ENCODE measurements at regions not wholly inside any gene's neighbourhood (a gene's known extent, or its start where the extent isn't known, plus 50 kb on each side); places are given as distances from the start of the nearest gene placed in this dataset.

- peaks cover 9% of the 10 kb centered on the region for H3K27me3 Mint-ChIP-seq
- H3K27ac Mint-ChIP-seq = no peak overlapping the region
- H3K36me3 Mint-ChIP-seq (ENCODE audit: low read depth) = no peaks in the 10 kb centered on the region
- no peaks in the 10 kb centered on the region for H3K9me3 ChIP-seq (ENCODE audit: control insufficient read depth, low read length, poor library complexity, severe bottlenecking)
- ATAC-seq (no peak), DNase-seq (no peak)
- H3K4me3 Mint-ChIP-seq = no peak overlapping the region
- H3K4me1 Mint-ChIP-seq = no peaks in the 10 kb centered on the region
These were observed 119.8 kb upstream of the ATP8B1 start for GRCh38 chr18:57922885-57923284.

- H3K9me3 ChIP-seq (ENCODE audit: control insufficient read depth, low read length, poor library complexity, severe bottlenecking) = no peaks in the 10 kb centered on the region
- DNase-seq (no peak), ATAC-seq (no peak)
- Mint-ChIP-seq H3K4me3 (no peak overlapping the region), H3K27ac (no peak overlapping the region), H3K4me1 (peaks cover 1% of the 10 kb centered on the region), H3K36me3 (ENCODE audit: low read depth) (no peaks in the 10 kb centered on the region), H3K27me3 (peaks cover 9% of the 10 kb centered on the region)
These were observed 118.6 kb upstream of the ATP8B1 start for GRCh38 chr18:57921708-57922107.

GRCh38 chr18:57920036-57920435, 116.9 kb upstream of the ATP8B1 start:
- Mint-ChIP-seq H3K4me3 (no peak overlapping the region), H3K27ac (no peak overlapping the region), H3K36me3 (ENCODE audit: low read depth) (no peaks in the 10 kb centered on the region), H3K4me1 (peaks cover 5% of the 10 kb centered on the region), H3K27me3 (peaks cover 9% of the 10 kb centered on the region)
- ATAC-seq = no peak
- no peaks in the 10 kb centered on the region for H3K9me3 ChIP-seq (ENCODE audit: control insufficient read depth, low read length, poor library complexity, severe bottlenecking)
- DNase-seq = no peak

- Mint-ChIP-seq H3K27me3 (peaks cover 2% of the 10 kb centered on the region), H3K36me3 (ENCODE audit: low read depth) (no peaks in the 10 kb centered on the region), H3K27ac (no peak overlapping the region), H3K4me1 (peaks cover 5% of the 10 kb centered on the region), H3K4me3 (no peak overlapping the region)
- no peak for DNase-seq
- no peak for ATAC-seq
- no peaks in the 10 kb centered on the region for H3K9me3 ChIP-seq (ENCODE audit: control insufficient read depth, low read length, poor library complexity, severe bottlenecking)
These were observed 115.5 kb upstream of the ATP8B1 start for GRCh38 chr18:57918601-57919000.

- Mint-ChIP-seq H3K36me3 (ENCODE audit: low read depth) (no peaks in the 10 kb centered on the region), H3K4me1 (peaks cover 5% of the 10 kb centered on the region), H3K27ac (no peak overlapping the region), H3K4me3 (no peak overlapping the region), H3K27me3 (no peaks in the 10 kb centered on the region)
- DNase-seq (no peak), ATAC-seq (no peak)
- no peaks in the 10 kb centered on the region for H3K9me3 ChIP-seq (ENCODE audit: control insufficient read depth, low read length, poor library complexity, severe bottlenecking)
These were observed 113.6 kb upstream of the ATP8B1 start for GRCh38 chr18:57916684-57917083.

- ATAC-seq = no peak
- Mint-ChIP-seq H3K27ac (no peak overlapping the region), H3K4me1 (peaks cover 5% of the 10 kb centered on the region), H3K27me3 (no peaks in the 10 kb centered on the region), H3K4me3 (no peak overlapping the region), H3K36me3 (ENCODE audit: low read depth) (no peaks in the 10 kb centered on the region)
- no peak for DNase-seq
- no peaks in the 10 kb centered on the region for H3K9me3 ChIP-seq (ENCODE audit: control insufficient read depth, low read length, poor library complexity, severe bottlenecking)
These were observed 112.9 kb upstream of the ATP8B1 start for GRCh38 chr18:57915865-57916582.

GRCh38 chr18:57915248-57915647, 112.1 kb upstream of the ATP8B1 start:
- H3K4me1 Mint-ChIP-seq = peaks cover 5% of the 10 kb centered on the region
- ATAC-seq (no peak), DNase-seq (no peak)
- H3K36me3 Mint-ChIP-seq (ENCODE audit: low read depth) = no peaks in the 10 kb centered on the region
- no peaks in the 10 kb centered on the region for H3K27me3 Mint-ChIP-seq
- no peak overlapping the region for H3K27ac Mint-ChIP-seq
- H3K9me3 ChIP-seq (ENCODE audit: control insufficient read depth, low read length, poor library complexity, severe bottlenecking) = no peaks in the 10 kb centered on the region
- no peak overlapping the region for H3K4me3 Mint-ChIP-seq

- Mint-ChIP-seq H3K4me1 (peaks cover 5% of the 10 kb centered on the region), H3K36me3 (ENCODE audit: low read depth) (no peaks in the 10 kb centered on the region), H3K27me3 (peaks cover 2% of the 10 kb centered on the region), H3K27ac (no peak overlapping the region), H3K4me3 (no peak overlapping the region)
- ATAC-seq (no peak), DNase-seq (no peak)
- H3K9me3 ChIP-seq (ENCODE audit: control insufficient read depth, low read length, poor library complexity, severe bottlenecking) = no peaks in the 10 kb centered on the region
These were observed 110.6 kb upstream of the ATP8B1 start for GRCh38 chr18:57913686-57914085.

GRCh38 chr18:57910817-57911216, 107.7 kb upstream of the ATP8B1 start:
- Mint-ChIP-seq H3K27me3 (peaks cover 21% of the 10 kb centered on the region), H3K36me3 (ENCODE audit: low read depth) (no peaks in the 10 kb centered on the region), H3K27ac (no peak overlapping the region), H3K4me3 (no peak overlapping the region), H3K4me1 (peaks cover 1% of the 10 kb centered on the region)
- no peaks in the 10 kb centered on the region for H3K9me3 ChIP-seq (ENCODE audit: control insufficient read depth, low read length, poor library complexity, severe bottlenecking)
- DNase-seq (no peak), ATAC-seq (no peak)

GRCh38 chr18:57910134-57910533, 107.0 kb upstream of the ATP8B1 start:
- Mint-ChIP-seq H3K27ac (no peak overlapping the region), H3K4me3 (no peak overlapping the region)
- ATAC-seq = no peak

GRCh38 chr18:57909620-57910019, 106.5 kb upstream of the ATP8B1 start:
- Mint-ChIP-seq H3K27me3 (peaks cover 25% of the 10 kb centered on the region), H3K36me3 (ENCODE audit: low read depth) (no peaks in the 10 kb centered on the region), H3K4me3 (no peak overlapping the region), H3K27ac (no peak overlapping the region), H3K4me1 (no peaks in the 10 kb centered on the region)
- DNase-seq (no peak), ATAC-seq (no peak)
- no peaks in the 10 kb centered on the region for H3K9me3 ChIP-seq (ENCODE audit: control insufficient read depth, low read length, poor library complexity, severe bottlenecking)

More at GRCh38 chr18:57910134-57910533, 107.0 kb upstream of the ATP8B1 start:
- H3K36me3 Mint-ChIP-seq (ENCODE audit: low read depth) = no peaks in the 10 kb centered on the region
- no peaks in the 10 kb centered on the region for H3K9me3 ChIP-seq (ENCODE audit: control insufficient read depth, low read length, poor library complexity, severe bottlenecking)
- DNase-seq = no peak
- H3K4me1 Mint-ChIP-seq = no peaks in the 10 kb centered on the region
- H3K27me3 Mint-ChIP-seq = peaks cover 25% of the 10 kb centered on the region

GRCh38 chr18:57908092-57908491, 105.0 kb upstream of the ATP8B1 start:
- H3K4me3 Mint-ChIP-seq = no peak overlapping the region
- no peak for ATAC-seq
- peaks cover 25% of the 10 kb centered on the region for H3K27me3 Mint-ChIP-seq
- H3K4me1 Mint-ChIP-seq = no peaks in the 10 kb centered on the region
- no peaks in the 10 kb centered on the region for H3K36me3 Mint-ChIP-seq (ENCODE audit: low read depth)
- DNase-seq = no peak
- H3K27ac Mint-ChIP-seq = no peak overlapping the region
- H3K9me3 ChIP-seq (ENCODE audit: control insufficient read depth, low read length, poor library complexity, severe bottlenecking) = no peaks in the 10 kb centered on the region

- no peaks in the 10 kb centered on the region for H3K9me3 ChIP-seq (ENCODE audit: control insufficient read depth, low read length, poor library complexity, severe bottlenecking)
- no peak overlapping the region for H3K27ac Mint-ChIP-seq
- DNase-seq (no peak), ATAC-seq (no peak)
- no peaks in the 10 kb centered on the region for H3K4me1 Mint-ChIP-seq
- no peaks in the 10 kb centered on the region for H3K36me3 Mint-ChIP-seq (ENCODE audit: low read depth)
- peaks cover 27% of the 10 kb centered on the region for H3K27me3 Mint-ChIP-seq
- H3K4me3 Mint-ChIP-seq = no peak overlapping the region
These were observed 104.4 kb upstream of the ATP8B1 start for GRCh38 chr18:57907550-57907949.

- no peaks in the 10 kb centered on the region for H3K9me3 ChIP-seq (ENCODE audit: control insufficient read depth, low read length, poor library complexity, severe bottlenecking)
- no peak for ATAC-seq
- H3K4me1 Mint-ChIP-seq = no peaks in the 10 kb centered on the region
- no peak overlapping the region for H3K4me3 Mint-ChIP-seq
- H3K27me3 Mint-ChIP-seq = peaks cover 31% of the 10 kb centered on the region
- H3K27ac Mint-ChIP-seq = no peak overlapping the region
- no peaks in the 10 kb centered on the region for H3K36me3 Mint-ChIP-seq (ENCODE audit: low read depth)
- no peak for DNase-seq
These were observed 103.7 kb upstream of the ATP8B1 start for GRCh38 chr18:57906852-57907251.

Measured in T-helper 17 cell (primary cell).